GM12875 (cell line): ENCODE measurements at regions not wholly inside any gene's neighbourhood (a gene's known extent, or its start where the extent isn't known, plus 50 kb on each side); places are given as distances from the start of the nearest gene placed in this dataset.

Experiments used
- H3K4me3 ChIP-seq: one replicate; pipeline ENCODE4 v1.5.1; 2011; ENCODE audit warnings: low read depth, low read length, control low read depth
- TF ChIP-seq, protein P1 (sequence below): IDR thresholded peaks from 2 replicates; pipeline ENCODE4 v1.5.1; 2011; ENCODE audit warnings: low read depth, mild to moderate bottlenecking, control low read depth, inconsistent platforms, low read length, moderate library complexity, borderline replicate concordance; ENCODE audit not compliant: insufficient read depth

DNA sequence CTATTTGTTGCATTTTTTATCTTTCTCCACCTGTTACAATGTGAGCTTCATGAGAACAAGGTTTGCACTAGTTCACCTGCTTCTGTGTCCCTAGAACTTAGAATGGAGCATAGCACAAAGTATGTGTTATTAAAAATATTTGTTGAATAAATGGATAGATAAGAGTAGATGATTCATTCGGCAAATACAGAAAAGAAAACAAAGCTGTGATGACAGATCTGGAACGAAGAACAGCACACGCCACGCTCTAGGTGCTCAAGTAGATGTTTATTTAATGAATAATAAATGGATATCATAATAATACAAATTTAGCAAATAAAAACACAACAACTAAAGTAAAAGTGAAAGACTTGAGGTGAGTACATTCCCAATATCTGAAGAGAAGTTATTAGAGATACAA is 273.1 kb downstream of the HAO1 start:
- TF ChIP-seq, protein P1, sequence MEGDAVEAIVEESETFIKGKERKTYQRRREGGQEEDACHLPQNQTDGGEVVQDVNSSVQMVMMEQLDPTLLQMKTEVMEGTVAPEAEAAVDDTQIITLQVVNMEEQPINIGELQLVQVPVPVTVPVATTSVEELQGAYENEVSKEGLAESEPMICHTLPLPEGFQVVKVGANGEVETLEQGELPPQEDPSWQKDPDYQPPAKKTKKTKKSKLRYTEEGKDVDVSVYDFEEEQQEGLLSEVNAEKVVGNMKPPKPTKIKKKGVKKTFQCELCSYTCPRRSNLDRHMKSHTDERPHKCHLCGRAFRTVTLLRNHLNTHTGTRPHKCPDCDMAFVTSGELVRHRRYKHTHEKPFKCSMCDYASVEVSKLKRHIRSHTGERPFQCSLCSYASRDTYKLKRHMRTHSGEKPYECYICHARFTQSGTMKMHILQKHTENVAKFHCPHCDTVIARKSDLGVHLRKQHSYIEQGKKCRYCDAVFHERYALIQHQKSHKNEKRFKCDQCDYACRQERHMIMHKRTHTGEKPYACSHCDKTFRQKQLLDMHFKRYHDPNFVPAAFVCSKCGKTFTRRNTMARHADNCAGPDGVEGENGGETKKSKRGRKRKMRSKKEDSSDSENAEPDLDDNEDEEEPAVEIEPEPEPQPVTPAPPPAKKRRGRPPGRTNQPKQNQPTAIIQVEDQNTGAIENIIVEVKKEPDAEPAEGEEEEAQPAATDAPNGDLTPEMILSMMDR, result no peak
- no peak overlapping the region for H3K4me3 ChIP-seq

DNA sequence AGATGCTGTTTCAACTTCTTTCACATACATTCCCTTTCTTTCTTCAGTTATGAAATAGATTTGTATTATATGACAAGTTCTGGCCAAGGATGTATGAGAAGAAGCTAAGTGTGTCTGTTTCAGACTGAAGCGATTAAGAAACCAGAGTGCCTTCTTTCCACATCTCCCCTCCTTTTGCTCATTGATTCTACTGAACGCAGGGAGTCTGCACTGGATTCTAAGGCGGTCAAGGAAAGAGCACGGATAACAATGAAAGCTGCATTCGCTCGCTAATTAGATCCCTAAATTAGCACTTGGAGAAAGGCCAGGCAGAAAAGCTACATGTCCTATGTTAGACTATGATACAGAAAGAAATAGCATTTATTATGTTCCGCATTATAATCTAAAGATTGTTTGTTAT is 267.7 kb downstream of the HAO1 start:
- TF ChIP-seq, protein P1, result no peak
- H3K4me3 ChIP-seq, result no peak overlapping the region

DNA sequence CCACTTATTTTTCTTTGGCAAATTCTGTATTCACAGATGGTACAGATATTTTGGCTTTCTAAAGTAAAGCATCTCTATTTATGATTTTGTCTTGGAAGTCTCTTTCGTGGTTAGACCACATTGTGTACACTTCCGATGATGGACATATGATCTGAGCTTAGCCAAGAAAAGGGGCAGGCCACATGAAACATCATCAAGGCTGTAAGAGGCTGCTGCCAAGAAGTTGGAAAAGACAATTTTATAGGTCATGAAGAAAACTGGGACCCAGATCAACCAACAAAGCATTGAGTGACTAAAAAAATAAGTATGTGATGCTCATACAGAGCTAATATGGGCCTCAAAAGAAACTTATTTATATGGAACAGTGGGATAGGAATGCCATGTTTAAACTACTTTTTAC is 266.4 kb downstream of the HAO1 start:
- TF ChIP-seq, protein P1, result no peak
- no peak overlapping the region for H3K4me3 ChIP-seq

DNA sequence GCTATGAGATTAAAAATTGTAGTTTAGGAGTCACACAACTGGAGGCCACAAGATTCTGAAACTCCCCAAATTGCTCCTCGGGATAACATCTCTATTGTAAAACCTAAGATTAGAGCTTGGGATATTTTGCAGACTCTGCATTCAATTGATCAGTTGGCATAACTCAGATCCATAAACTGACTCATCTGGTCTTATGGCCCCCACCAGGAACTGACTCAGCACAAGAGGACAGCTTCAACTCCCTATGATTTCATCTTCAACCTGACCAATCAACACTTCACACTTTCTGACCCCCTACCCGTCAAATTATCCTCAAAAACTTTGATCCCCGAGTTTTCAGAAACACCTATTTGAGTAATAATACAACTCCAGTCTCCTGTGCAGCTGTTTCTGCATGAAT is 257.3 kb downstream of the HAO1 start:
- no peak overlapping the region for H3K4me3 ChIP-seq
- TF ChIP-seq, protein P1, result no peak

DNA sequence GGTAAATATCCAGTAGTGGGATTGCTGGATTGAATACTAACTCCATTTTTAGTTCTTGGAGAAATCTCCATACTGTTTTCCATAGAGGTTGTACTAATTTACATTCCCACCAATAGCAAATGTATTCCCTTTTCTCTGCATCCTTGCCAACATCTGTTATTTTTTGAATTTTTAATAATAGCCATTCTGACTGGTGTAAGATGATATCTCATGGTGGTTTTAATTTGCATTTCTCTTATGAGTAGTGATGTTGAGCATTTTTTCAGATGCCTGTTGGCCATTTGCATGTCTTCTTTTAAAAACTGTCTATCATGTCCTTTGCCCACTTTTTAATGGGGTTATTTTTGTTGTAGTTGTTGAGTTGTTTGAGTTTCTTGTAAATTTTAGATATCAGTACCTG is 253.2 kb downstream of the HAO1 start:
- H3K4me3 ChIP-seq, result no peak overlapping the region
- TF ChIP-seq, protein P1, result no peak

DNA sequence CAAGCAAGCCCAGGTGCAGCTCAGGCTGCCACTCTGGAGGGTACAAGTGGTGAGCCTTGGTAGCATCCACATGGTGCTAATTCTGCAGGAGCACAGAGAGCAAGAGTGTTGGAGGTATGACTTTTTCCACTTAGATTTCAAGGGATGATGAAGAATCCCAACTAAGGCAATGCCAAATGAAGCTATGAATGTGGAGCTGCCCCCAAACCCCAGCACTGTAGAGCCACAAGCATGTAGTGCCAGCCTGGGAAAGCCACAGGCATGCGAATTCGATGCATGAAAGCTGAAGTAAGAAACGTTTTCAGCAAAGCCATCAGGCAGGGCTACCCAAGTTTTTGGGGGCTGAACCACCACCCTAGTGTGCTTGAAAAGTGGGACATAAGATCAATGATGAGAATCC is 251.1 kb downstream of the HAO1 start:
- no peak overlapping the region for H3K4me3 ChIP-seq
- TF ChIP-seq, protein P1, result no peak

DNA sequence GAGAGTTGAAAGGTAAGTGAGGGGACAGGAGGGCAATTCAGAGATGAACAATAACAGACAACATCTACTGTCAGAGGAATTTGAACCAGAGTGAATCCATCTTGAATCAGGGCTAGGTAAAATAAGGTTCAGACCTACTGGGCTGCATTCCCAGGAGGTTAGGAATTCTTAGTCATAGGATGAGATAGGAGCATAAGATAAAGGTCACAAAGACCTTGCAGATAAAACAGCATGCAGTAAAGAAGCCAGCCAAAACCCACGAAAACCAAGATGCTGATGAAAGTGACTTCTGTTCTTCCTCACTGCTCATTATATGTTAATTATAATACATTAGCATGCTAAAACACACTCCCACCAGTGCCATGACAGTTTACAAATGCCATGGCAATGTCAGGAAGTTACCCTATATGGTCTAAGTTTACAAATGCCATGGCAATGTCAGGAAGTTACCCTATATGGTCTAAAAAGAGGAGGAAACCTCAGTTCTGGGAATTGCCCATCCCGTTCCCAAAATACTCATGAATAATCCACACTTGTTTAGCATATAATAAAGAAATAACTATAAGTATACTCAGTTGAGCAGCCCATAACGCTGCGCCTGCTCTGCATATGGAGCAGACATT is 248.5 kb downstream of the HAO1 start:
- no peak overlapping the region for H3K4me3 ChIP-seq
- TF ChIP-seq, protein P1, result no peak
